HG02852 (cell line): ENCODE measurements at regions not wholly inside any gene's neighbourhood (a gene's known extent, or its start where the extent isn't known, plus 50 kb on each side); places are given as distances from the start of the nearest gene placed in this dataset.
A peak's percentile ranks its signal among the peaks of the same experiment; 100 is the strongest.
"Not testable (repeated sequence)": the region's sequence is repeated elsewhere in the genome, so short reads cannot be mapped to it uniquely, and the experiment has no call there.

Experiments used
- ATAC-seq: cut with Tn5 transposase; IDR thresholded peaks from one replicate; pipeline ENCODE4 v1.9.1; 2021; ENCODE audit warnings: mild to moderate bottlenecking, moderate library complexity; ENCODE audit not compliant: unreplicated experiment

DNA sequence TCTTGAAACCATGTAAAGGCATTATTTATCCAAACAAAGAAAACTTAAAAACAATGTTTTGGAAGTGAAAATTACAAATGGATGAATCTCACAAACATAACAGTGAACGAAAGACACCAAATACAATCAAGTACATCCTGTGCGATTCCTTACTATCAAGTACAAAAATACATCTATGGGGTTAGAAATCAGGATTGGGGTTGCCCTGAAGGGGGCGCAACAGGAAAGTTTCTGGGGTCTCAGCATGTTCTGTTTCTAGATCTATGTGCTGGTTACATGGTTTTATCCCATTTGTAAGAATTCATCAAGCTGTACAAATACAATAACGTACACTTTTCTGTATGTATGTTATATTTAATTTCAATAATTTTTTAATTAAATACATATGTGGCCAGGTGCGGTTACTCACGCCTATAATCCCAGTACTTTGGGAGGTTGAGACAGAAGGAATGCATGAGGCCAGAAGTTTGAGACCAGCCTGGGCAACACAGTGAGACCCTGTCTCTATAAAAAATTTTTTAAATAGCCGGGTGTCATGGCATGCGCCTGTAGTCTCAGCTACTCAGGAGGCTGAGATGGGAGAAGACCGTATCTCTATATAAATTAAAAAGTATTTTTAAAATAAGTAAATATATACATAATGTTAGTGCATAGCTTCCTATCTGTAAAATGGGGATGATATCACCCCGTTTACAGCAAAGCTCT lies 121.5 kb upstream of the SOD1 start:
- ATAC-seq: no peak

DNA sequence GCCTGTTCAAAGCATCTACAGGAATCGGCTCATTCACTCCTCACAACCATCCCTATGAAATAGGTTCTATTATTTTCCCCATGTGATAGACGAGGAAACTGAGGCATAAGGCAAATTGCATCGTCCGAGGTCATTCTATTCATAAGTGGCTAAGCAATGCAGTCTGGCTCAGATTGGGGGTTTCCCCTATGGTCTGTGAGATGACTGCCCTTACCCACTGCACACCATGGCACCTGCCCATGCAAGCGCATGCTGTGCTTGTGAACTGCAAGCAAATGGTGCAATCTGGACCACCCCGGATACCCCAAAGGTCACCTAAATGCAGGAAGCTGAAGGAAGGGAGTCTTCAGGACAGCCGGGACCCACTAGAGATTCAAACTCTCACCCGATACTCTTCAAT lies 123.4 kb upstream of the SOD1 start:
- ATAC-seq: no peak

DNA sequence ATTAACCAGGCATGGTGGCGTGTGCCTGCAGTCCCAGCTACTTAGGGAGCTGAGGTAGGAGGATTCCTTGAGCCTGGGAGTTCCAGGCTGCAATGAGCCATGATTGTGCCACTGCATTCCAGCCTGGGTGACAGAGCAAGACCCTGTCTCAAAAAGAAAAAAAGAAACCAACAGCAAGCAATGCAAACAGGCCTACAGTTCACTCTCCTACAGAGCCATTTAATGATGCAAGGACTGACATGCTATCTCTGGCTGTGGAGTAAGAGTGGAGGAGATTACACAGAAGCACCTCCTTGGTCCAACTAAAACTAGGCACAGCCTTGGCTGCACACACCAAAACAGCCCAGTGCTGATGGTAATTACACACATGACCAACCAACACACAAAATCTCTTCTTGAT lies 127.5 kb upstream of the SOD1 start:
- ATAC-seq: no peak

DNA sequence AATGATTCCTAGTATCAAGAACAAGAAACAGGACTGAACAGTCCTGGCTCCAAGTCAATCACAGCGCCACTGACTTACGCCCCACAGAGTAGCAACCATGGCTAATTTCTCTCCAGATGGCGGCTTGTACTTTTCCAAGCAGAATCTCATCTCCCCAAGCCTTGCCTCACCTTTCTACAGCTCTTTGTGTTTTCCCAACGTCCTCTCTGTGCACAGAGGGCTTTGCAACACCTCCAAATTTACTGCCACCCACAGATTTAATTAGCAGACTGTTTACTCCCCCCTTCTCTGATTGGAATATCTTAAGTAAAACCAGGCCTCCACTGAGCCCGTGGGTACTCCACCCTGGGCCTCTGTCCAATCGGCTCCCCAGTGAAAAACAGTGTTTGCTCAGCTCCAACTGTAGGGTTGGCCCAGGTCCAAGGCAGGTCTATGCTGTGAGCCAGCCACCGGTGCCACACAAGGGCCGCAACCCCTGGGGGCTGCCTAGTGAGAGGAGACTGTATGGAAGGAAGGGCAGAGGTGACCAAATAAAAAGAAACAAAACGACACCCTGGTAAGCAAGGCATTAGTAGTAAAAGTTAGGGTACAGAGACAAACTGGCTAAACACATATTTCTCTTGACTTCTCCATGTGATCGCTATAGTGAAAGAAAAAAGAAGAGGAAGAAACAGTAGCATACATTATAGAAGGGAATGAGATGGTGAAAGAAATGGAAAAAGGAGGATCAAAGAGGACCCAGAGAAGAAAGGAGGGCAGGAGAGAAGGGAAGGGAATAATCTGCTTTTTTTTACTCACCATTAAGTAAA lies 128.4 kb upstream of the SOD1 start:
- ATAC-seq: no peak

DNA sequence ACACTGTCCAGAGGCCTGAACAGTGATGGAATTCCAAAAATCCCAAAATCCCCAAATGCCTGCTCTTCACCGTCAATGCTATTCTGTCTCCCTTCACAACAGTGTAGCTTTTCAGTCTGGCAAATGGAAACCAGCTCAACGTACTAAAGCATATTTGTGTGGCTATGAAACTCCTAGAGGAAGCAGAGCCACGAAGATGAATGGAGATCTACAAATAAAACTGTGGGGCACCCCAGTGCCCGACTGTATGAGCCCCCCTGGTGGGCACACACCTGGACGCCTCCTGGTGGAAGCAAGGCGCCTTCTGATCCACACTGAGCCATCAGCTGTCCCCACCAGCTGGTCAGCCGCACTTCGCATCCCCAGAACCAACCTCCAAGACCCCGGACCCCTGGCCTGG lies 129.1 kb upstream of the SOD1 start:
- ATAC-seq: no peak

DNA sequence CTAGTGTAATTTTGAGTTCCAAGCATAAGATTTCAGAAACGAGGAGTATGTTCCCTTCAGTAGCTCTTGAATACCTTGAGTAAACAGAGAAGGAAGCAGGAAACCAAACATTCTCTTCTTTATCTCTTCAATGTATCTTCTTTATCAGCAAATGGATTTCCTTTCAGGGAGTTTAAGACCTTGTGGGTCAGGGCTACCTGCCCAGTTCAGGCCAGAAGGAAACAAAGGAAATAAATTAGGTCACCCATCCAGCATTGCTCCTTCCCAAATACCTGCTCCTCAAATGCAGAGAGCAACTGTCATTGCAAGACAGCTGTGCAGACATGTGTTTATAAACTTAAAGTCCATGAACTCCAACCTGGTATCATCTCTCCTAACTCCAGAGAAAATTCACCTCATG lies 130.1 kb upstream of the SOD1 start:
- no peak for ATAC-seq

DNA sequence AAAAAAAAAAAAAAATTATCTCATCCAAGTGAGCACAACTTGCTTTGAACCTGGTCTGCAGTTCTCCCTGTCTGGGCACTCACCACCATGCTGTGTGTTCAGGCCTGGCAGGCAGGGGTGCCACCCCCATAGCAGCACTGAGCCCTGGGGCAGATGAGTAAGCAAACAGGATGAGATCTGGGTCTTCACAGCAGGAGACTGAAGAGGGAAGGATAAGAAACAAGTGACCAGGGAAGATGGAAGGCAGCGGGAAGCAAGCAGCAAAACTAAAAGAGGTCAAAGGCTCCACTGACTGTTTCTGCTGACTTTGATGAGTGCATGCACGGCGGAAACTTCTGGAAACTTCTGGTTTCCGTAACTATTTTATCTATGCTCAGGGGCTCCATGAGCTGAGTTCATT lies 133.5 kb upstream of the SOD1 start:
- ATAC-seq: no peak

DNA sequence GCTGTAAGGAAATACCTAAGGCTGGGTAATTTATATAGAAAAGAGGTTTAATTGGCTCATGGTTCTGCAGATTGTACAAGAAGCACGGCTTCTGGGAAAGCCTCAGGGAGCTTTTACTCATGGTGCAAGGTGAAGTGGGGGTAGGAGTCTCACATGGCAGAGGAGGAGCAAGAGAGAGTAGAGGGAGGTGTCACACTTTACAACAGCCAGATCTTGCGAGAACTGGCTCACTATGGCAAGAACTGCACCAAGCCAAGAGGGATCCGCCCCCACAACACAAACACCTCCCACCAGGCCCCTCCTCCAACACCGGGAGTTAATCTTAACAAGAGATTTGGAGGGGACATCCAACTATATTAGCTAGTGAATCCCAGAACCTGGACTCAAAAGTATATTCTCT lies 135.4 kb upstream of the SOD1 start:
- no peak for ATAC-seq

DNA sequence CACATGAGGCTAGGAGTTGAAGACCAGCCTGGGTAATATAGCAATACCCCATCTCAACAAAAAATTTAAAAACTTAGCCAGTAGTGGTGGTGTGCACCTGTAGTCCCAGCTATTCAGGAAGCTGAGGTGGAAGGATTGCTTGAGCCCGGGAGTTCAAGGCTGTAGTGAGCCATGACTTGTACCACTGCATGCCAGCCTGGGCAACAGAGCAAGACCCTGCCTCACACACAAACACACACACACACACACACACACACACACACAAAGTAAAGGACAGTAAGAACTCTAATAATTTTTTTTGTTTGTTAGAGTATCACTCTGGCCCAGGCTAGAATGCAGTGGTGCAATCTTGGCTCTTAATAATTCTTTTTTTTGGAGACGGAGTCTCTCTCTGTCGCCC lies 138.0 kb upstream of the SOD1 start:
- ATAC-seq: no peak

DNA sequence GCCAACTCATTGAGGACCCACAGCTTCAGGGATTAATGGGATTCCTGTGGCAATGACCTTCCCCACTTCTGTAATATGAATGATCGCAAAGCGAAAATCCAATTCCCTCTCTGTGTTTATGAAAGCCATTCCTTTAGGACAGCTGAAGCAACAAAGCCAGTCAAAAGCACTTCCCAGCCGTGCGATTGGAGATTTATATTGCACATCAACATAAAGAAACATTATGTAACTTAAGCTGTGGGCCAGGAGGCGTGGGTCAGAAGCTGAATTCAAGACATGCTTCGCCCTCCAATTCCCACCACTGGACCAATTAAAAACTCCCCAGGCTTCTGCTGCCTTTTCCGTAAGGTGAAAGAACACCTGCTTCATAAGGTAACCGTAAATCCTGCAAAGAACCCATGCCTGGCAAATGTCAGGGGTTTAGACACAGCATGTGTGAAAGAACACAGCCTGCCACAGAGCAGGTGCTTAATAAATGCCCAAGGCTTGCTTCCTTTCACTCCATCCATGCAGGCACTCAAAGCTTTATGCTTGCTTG lies 138.9 kb upstream of the SOD1 start:
- ATAC-seq: no peak

DNA sequence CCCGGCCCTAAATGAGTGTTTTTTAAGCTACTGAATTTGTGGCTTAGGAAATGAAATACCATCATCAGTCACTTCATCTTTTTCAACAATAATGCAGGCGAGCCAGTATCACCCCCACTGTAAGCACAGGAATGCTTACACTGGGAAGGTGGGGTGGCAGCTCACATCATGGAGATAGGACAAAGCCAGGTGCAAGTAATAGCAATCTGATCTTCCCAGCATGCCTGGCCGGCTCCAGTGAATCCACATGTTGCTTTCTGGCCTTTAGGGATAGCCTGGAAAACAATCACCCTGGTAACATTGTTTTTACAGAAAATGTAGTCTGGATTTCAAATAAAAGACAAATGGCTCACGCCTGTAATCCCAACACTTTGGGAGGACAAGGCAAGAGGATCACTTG lies 140.9 kb upstream of the SOD1 start:
- ATAC-seq: no peak

DNA sequence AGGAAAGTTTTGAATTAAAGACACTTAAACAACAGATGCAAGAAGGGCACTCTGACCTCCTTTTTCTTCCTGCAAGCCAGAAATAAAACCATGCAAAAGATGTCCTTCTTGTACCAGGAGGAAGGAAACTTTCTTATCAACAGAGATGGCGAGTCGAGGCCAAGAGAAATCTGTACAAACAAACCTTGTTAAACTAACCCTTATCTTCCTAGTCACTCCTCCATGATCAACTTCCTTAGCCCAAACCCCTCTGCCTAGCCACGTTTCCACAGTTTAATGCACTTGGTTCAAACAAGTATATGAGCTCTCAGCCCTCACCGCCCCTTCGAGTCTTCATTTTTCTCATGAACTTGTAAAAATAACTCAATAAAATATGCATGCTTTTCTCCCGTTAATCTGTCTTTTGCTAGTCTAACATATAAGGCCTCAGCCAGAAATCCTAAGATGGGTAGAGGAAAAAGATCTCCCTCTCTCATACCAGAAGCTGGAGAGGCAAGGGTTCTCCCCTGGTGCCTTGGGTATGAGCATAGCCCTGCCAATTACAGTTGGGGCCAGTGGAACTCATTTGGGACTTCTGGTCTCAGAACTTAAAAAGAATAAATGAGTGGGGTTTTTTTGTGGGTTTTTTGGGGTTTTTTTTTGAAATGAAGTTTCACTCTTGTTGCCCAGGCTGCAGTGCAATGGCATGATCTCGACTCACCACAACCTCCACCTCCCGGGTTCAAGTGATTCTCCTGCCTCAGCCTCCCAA lies 141.7 kb upstream of the SOD1 start:
- no peak for ATAC-seq

DNA sequence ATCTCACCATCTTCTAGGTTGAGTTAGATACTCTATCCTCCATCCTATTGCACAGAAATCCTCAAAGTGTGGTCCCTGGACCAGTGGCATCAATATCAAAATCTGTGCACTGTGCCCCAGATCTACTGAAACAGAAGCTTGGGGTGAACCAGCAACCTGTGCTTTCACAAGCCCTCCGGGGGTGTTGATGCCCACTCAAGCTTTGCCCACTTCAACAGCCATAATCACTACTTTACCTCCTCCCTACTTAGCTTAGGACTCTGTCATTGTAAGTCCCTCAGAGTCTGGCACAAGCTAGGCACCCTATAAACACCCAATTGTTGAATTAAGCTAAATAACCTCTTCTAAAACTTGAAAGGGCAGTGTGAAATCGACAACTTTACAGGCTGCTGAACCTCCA lies 144.2 kb upstream of the SOD1 start:
- ATAC-seq: no peak

DNA sequence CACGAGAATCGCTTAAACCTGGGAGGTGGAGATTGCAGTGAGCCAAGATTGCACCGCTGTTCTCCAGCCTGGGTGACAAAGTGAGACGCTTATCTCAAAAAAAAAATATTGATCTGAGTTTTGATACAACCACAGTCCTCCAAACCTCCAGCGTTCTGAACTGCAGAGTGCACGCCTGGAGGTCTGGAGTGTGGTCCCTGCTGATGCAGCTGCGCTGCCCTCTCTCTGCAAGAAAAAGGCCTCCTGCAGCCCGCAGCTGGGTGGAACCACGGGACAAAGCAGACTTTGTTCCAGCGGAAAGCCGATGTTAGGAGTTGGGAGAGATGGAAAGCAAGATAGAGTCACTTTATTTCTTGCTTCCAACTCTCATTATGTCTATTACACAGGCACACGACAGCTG lies 144.9 kb upstream of the SOD1 start:
- no peak for ATAC-seq

DNA sequence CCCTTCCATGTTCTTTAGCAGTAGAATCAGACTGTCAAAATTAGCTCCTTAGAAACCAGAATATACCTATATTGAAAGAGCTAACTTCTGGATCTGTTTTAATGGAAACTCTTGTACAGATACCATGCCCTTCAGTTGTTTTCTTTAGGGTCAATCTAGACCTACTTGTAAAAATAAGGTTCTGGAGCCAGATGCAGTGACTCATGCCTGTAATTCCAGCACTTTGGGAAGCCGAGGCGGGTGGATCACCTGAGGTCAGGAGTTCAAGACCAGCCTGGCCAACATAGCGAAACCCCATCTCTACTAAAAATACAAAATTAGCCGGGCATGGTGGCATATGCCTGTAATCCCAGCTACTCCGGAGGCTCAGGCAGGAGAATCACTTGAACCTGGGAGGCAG lies 146.0 kb upstream of the SOD1 start:
- ATAC-seq: not testable (repeated sequence)

DNA sequence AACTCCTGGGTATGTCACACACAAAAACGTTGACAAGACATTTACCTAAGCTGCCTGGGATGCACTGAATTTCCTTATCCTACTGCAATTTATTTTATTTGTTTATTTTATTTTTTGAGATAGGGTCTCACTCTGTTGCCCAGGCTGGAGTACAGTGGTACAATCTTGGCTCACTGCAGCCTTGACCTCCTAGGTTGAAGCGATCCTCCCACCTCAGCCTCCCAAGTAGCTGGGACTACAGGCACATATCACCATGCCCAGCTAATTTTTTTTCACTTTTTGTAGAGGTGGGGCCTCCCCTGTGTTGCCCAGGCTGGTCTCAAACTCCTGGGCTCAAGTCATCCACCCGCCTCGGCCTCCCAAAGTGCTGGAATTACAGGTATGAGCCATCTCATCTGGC lies 147.5 kb upstream of the SOD1 start:
- not testable (repeated sequence) for ATAC-seq

DNA sequence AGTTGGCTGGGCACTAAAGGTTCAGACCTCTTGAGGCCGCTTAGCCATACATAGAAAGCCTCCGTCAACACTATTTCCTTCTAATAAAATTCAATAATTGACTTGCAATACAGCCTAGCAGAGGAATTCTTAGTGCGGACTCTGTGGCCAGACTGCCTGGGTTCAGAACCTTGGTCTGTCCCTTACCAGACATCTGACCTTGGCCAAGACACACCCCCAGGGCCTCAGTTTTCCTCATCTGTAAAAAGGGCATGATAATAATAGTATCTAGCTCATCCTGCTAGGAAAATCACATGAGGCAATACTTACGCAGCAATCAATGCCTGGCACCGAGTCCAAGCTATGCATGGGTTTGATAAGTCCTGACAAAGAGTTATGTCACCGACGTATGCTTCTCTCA lies 148.2 kb upstream of the SOD1 start:
- no peak for ATAC-seq

DNA sequence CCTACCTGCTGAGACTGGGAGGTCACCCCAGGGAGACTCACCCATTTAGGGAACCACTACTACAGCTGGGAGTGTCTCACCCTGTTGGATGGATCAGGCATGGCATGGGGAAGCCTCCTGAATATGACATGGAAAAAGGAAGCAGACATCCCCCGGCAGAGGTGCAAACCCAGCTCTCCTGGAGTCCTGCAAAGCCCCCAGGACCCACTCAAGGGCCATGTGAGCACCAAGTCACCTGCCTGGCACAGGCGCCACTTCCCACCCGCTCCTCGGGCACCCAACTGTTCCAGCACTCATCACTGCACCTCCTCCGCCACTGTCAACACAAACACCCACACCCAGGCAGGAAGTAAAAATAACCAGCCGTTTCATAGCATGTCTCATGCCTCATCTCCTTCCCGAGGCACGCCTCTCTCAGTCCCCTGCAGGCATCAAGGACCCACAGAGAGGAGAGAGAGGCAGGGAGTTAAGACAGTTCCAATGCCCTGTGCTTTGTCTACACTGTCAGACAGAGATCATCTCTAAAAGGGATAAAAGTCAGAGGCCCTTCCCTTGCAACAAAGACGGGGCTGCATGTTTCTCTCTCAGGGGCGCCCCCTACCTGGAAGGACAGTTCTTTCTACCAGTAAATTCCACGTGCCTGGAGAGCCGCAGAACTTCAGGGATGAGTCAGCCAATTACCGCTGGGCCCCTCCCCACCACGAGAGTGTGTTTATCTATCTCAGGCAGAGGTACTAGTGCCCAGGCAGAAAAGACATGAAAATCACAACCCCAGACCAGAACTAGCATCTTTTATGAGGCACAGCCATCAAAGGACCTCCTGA lies 150.1 kb upstream of the SOD1 start:
- peak; percentile 43 for ATAC-seq

DNA sequence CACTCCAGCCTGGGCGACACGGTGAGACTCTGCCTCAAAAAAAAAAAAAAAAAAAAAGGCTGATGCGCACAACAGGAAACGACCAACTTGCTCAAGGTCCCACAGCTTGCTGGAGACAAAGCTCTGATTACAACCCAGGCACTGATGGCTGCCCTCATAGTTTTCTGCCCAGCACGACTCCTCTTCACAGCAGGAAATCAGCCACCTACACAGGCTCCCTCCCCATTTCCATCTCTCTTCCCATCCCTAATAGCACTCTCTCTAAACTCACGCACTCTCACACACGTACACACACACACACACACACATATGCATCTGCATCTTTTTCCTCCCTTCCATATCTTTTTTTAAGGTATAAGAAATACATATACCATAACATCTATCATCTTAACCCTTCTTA lies 153.5 kb upstream of the SOD1 start:
- no peak for ATAC-seq

DNA sequence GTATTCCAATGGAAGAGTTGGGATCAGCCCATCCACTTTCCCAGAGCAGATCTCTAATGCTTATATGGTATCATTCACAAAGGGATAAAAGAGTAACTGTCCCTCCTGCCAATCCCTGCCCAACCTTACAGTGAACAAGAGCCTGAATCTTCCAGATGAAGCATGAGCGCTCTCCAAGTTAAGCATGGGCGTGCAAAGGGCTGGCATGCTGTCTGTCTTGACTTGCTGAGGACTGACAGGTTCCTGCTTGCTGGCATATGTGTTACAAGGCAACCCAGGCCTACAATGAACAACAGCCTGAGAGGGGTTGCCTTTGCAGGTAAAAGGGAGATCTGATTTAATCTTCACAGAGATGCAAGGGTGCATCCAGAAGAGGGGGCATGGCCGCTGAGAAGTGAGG lies 155.6 kb upstream of the SOD1 start:
- ATAC-seq: no peak

DNA sequence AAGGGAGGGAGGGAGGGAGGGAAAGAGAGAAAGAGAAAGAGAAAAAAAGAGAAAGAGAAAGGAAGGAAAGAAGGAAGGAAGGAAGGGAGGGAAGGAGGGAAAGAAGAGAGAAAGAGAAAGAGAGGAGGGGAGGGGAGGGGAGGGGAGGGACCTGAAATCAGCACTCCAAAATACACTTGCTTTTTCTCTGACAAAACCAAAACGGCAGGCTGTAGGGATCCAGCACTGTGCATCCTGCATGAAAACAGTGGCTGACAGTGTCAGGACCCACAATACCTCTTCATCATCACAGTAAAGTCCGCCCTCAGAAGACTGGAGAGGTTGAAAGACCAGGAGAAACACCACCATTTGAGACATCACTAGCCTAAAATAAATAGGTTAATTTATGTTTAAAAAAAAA lies 156.0 kb upstream of the SOD1 start:
- no peak for ATAC-seq
